Panc1 (cell line): ENCODE measurements at regions not wholly inside any gene's neighbourhood (a gene's known extent, or its start where the extent isn't known, plus 50 kb on each side); places are given as distances from the start of the nearest gene placed in this dataset.

Experiments used
- ATAC-seq: fragments of 200-7000 bp; cut with Tn5 transposase; 2 replicates; pipeline ENCODE4 v1.9.1; 2020; ENCODE audit warnings: mild to moderate bottlenecking, moderate library complexity
- BruUV-seq: library from RNA; stranded (reverse); fragments of 400-500 nt; replicated peaks from 2 replicates; lab custom pipeline; 2021; lab: Mats Ljungman, UMichigan
- CTCF ChIA-PET: fragments of 300-600 bp; sonication (Branson Sonifier 250); formaldehyde crosslinking; loops from one replicate; lab custom pipeline; 2022; ENCODE audit warnings: antibody characterized with exemption; lab: Charles Lee
- POLR2A ChIA-PET: fragments of 300-600 bp; sonication (Branson Sonifier 250); formaldehyde crosslinking; loops from one replicate; lab custom pipeline; 2022; ENCODE audit warnings: antibody characterized with exemption; lab: Charles Lee
- DNase-seq: peaks from one replicate; pipeline ENCODE4 v3.0.0-alpha.2; 2010; ENCODE audit warnings: low read depth, low spot score
- H3K27ac ChIP-seq: 2 replicates; pipeline ENCODE4 v1.5.1; 2011; ENCODE audit warnings: mild to moderate bottlenecking, low read length, inconsistent platforms
- H3K27me3 ChIP-seq: fragments of 200-500 bp; sonication (Bioruptor generic); 2 replicates; pipeline ENCODE4 v1.6.0; 2014; ENCODE audit warnings: low read length, inconsistent platforms; ENCODE audit not compliant: control insufficient read depth, insufficient read depth
- H3K36me3 ChIP-seq: fragments of 200-500 bp; sonication (Bioruptor generic); 2 replicates; pipeline ENCODE4 v1.5.1; 2014; ENCODE audit warnings: inconsistent platforms, mild to moderate bottlenecking, low read length, moderate library complexity; ENCODE audit not compliant: control insufficient read depth, insufficient read depth
- H3K4me1 ChIP-seq: 2 replicates; pipeline ENCODE4 v1.5.1; 2011; ENCODE audit warnings: inconsistent platforms, mild to moderate bottlenecking, low read length, moderate library complexity; ENCODE audit not compliant: control insufficient read depth, insufficient read depth
- H3K4me3 ChIP-seq, 2 experiments: 2 replicates each; pipeline ENCODE4 v1.5.1; 2011 to 2012; ENCODE audit warnings: low read depth in 2 of 2, low read length in 2 of 2, mild to moderate bottlenecking in 2 of 2, inconsistent platforms in 1 of 2, moderate library complexity in 1 of 2
- H3K9me3 ChIP-seq: fragments of 200-500 bp; sonication (Bioruptor generic); 2 replicates; pipeline ENCODE4 v1.5.1; 2014; ENCODE audit warnings: low read depth, mild to moderate bottlenecking, inconsistent platforms, low read length, moderate library complexity; ENCODE audit not compliant: control insufficient read depth, insufficient read depth
- POLR2AphosphoS5 ChIP-seq: IDR thresholded peaks from 2 replicates; pipeline ENCODE4 v1.6.1; 2012; ENCODE audit warnings: mild to moderate bottlenecking, low read depth, low read length, moderate library complexity
- SIN3A ChIP-seq: IDR thresholded peaks from 2 replicates; pipeline ENCODE4 v1.6.1; 2012; ENCODE audit warnings: low read depth, mild to moderate bottlenecking, low read length, moderate library complexity, borderline replicate concordance; ENCODE audit not compliant: insufficient read depth
- TCF7L2 ChIP-seq: IDR thresholded peaks from 2 replicates; pipeline ENCODE4 v1.6.1; 2011; ENCODE audit warnings: mild to moderate bottlenecking, low read depth, low read length, inconsistent platforms
- in situ Hi-C: cut with HindIII; loops from 2 replicates; pipeline ENCODE4 v1.10.0; 2016; ENCODE audit warnings: low sequenced_read_pairs, low pct_unique_long_range_greater_than_20kb
- intact Hi-C: fragments of 100-400 bp; cut with micrococcal nuclease; formaldehyde crosslinking; loops from one replicate; pipeline ENCODE4 v1.10.0; 2022; ENCODE audit not compliant: unreplicated experiment
- TF ChIP-seq, protein P1 (sequence below), 2 experiments: IDR thresholded peaks; 2 replicates each; pipeline ENCODE4 v1.6.1; 2011 to 2012; ENCODE audit warnings: low read depth in 2 of 2, control low read depth in 1 of 2, low read length in 1 of 2, mild to moderate bottlenecking in 1 of 2, moderate library complexity in 1 of 2; ENCODE audit not compliant: insufficient read depth in 1 of 2
- TF ChIP-seq, protein P2 (sequence below): fragments of 450-650 bp; IDR thresholded peaks from 2 replicates; pipeline ENCODE4 v1.5.1; 2017; ENCODE audit warnings: mild to moderate bottlenecking

DNA sequence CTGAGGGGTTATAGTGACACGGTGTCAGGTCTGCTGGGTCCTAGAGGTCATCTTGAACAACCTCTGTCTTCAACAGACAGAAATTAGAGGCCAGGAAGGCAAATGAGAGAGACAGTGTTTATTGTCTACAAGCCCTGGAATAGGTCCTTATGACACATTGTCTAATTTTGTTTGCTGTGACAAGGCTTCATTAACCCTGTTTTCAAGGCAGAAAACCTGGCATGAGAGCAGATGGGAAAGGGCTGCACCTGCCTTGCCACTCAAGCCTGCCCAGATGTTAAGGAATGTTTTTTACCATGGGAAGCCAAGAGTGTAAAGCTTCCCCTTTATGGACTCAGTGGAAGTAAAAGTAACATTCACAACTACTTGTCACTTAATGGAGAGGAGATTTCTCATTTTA, 275.3 kb downstream of the KCNS3 start:
- Histone ChIP-seq H3K4me3 (no peak overlapping the region), H3K27me3 (no peaks in the 10 kb centered on the region), H3K4me1 (no peaks in the 10 kb centered on the region), H3K27ac (no peak overlapping the region), H3K9me3 (no peaks in the 10 kb centered on the region), H3K36me3 (no peaks in the 10 kb centered on the region)
- intact Hi-C loops, result no loop called here
- ChIA-PET CTCF (no interaction called here), POLR2A (no interaction called here)
- in situ Hi-C loops, result no loop called here
- BruUV-seq, result no TSS peak
- TF ChIP-seq, protein P1, sequence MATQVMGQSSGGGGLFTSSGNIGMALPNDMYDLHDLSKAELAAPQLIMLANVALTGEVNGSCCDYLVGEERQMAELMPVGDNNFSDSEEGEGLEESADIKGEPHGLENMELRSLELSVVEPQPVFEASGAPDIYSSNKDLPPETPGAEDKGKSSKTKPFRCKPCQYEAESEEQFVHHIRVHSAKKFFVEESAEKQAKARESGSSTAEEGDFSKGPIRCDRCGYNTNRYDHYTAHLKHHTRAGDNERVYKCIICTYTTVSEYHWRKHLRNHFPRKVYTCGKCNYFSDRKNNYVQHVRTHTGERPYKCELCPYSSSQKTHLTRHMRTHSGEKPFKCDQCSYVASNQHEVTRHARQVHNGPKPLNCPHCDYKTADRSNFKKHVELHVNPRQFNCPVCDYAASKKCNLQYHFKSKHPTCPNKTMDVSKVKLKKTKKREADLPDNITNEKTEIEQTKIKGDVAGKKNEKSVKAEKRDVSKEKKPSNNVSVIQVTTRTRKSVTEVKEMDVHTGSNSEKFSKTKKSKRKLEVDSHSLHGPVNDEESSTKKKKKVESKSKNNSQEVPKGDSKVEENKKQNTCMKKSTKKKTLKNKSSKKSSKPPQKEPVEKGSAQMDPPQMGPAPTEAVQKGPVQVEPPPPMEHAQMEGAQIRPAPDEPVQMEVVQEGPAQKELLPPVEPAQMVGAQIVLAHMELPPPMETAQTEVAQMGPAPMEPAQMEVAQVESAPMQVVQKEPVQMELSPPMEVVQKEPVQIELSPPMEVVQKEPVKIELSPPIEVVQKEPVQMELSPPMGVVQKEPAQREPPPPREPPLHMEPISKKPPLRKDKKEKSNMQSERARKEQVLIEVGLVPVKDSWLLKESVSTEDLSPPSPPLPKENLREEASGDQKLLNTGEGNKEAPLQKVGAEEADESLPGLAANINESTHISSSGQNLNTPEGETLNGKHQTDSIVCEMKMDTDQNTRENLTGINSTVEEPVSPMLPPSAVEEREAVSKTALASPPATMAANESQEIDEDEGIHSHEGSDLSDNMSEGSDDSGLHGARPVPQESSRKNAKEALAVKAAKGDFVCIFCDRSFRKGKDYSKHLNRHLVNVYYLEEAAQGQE (IDR thresholded peaks at IDR 0.05; ENCODE audit: insufficient read depth in 1 of 2, low read depth in 2 of 2, low read length in 1 of 2), result no peak
- TF ChIP-seq TCF7L2, result no peak
- no peak for TF ChIP-seq POLR2AphosphoS5
- no peak for TF ChIP-seq SIN3A
- TF ChIP-seq, protein P2, sequence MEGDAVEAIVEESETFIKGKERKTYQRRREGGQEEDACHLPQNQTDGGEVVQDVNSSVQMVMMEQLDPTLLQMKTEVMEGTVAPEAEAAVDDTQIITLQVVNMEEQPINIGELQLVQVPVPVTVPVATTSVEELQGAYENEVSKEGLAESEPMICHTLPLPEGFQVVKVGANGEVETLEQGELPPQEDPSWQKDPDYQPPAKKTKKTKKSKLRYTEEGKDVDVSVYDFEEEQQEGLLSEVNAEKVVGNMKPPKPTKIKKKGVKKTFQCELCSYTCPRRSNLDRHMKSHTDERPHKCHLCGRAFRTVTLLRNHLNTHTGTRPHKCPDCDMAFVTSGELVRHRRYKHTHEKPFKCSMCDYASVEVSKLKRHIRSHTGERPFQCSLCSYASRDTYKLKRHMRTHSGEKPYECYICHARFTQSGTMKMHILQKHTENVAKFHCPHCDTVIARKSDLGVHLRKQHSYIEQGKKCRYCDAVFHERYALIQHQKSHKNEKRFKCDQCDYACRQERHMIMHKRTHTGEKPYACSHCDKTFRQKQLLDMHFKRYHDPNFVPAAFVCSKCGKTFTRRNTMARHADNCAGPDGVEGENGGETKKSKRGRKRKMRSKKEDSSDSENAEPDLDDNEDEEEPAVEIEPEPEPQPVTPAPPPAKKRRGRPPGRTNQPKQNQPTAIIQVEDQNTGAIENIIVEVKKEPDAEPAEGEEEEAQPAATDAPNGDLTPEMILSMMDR, result no peak
- DNase-seq, result no peak
- ATAC-seq, result no peak

DNA sequence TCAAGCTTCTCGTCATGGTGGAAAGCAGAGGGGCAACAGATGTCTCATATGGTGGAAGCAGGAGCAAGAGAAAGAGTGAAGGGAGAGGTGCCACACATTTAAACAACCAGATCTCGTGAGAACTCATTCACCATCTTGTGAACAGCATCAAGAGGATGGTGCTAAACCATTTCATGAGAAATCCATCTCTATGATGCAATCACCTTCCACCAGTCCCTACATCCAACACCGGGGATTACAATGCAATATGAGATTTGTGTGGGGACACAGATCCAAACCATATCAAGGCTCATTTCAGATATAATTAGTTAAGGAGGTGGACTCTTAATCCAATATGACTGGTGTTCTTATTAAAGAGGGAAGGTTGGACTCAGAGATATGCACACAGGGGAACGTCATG, 272.8 kb downstream of the KCNS3 start:
- intact Hi-C loops (no loop called here), in situ Hi-C loops (no loop called here)
- POLR2A ChIA-PET, result no interaction called here
- DNase-seq, result no peak
- Histone ChIP-seq H3K36me3 (no peaks in the 10 kb centered on the region), H3K9me3 (no peaks in the 10 kb centered on the region), H3K4me1 (no peaks in the 10 kb centered on the region), H3K4me3 (no peak overlapping the region), H3K27me3 (no peaks in the 10 kb centered on the region), H3K27ac (no peak overlapping the region)
- no peak for TF ChIP-seq SIN3A
- TF ChIP-seq, protein P1 (IDR thresholded peaks at IDR 0.05; ENCODE audit: insufficient read depth in 1 of 2, low read depth in 2 of 2, low read length in 1 of 2), result no peak
- no TSS peak for BruUV-seq
- CTCF ChIA-PET, result no interaction called here
- ATAC-seq, result no peak
